GM10248 (cell line): ENCODE measurements at regions not wholly inside any gene's neighbourhood (a gene's known extent, or its start where the extent isn't known, plus 50 kb on each side); places are given as distances from the start of the nearest gene placed in this dataset.

Experiments
- CTCF ChIA-PET: fragments of 300-600 bp; sonication (Branson Sonifier 250); formaldehyde crosslinking; extraction: SDS; loops from one replicate; lab custom pipeline; 2021; ENCODE audit warnings: antibody characterized with exemption; lab: Yijun Ruan, JAX
- POLR2A ChIA-PET: fragments of 350-650 bp; sonication (Branson Sonifier 250); formaldehyde crosslinking; extraction: SDS; loops from one replicate; lab custom pipeline; 2020; ENCODE audit warnings: antibody characterized with exemption; lab: Yijun Ruan, JAX
- DNase-seq: peaks from one replicate; pipeline ENCODE4 v3.0.0; 2012; ENCODE audit errors: extremely low spot score
- TF ChIP-seq, protein P1 (sequence below): IDR thresholded peaks from 2 replicates; pipeline ENCODE4 v1.5.1; 2012; ENCODE audit warnings: mild to moderate bottlenecking, low read depth; ENCODE audit errors: extremely low read depth, missing control alignments, control extremely low read depth

GRCh38 chr19:31667106-31667505, 317.9 kb upstream of the TSHZ3 start:
- POLR2A ChIA-PET: no interaction called here
- CTCF ChIA-PET: no interaction called here
- TF ChIP-seq, protein P1, sequence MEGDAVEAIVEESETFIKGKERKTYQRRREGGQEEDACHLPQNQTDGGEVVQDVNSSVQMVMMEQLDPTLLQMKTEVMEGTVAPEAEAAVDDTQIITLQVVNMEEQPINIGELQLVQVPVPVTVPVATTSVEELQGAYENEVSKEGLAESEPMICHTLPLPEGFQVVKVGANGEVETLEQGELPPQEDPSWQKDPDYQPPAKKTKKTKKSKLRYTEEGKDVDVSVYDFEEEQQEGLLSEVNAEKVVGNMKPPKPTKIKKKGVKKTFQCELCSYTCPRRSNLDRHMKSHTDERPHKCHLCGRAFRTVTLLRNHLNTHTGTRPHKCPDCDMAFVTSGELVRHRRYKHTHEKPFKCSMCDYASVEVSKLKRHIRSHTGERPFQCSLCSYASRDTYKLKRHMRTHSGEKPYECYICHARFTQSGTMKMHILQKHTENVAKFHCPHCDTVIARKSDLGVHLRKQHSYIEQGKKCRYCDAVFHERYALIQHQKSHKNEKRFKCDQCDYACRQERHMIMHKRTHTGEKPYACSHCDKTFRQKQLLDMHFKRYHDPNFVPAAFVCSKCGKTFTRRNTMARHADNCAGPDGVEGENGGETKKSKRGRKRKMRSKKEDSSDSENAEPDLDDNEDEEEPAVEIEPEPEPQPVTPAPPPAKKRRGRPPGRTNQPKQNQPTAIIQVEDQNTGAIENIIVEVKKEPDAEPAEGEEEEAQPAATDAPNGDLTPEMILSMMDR: no peak

GRCh38 chr19:31668921-31669320, 319.7 kb upstream of the TSHZ3 start:
- TF ChIP-seq, protein P1: no peak
- DNase-seq: no peak
- CTCF ChIA-PET: no interaction called here
- POLR2A ChIA-PET: no interaction called here

More at GRCh38 chr19:31667106-31667505, 317.9 kb upstream of the TSHZ3 start:
- no peak for DNase-seq

DNA sequence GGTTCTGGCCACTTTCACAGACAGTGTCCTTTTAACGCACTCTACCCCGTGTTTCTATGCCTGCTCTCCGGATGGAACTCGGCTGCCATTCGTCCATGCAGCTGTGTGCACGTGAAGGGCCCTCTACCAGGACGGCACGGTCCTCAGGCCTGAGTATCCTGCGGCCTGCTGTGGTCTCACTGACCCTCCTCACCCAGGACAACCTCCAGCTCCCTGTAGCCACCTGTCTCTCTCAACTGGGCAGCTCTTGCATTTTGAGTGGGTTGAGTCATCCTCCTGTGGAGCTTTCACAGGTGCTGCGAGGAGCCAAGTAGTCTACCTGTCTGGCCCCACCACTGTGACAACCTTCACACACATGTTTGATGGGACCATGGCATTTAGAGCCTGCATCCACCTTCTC, 321.7 kb upstream of the TSHZ3 start:
- TF ChIP-seq, protein P1: no peak
- no peak for DNase-seq
- POLR2A ChIA-PET: no interaction called here
- CTCF ChIA-PET: no interaction called here

GRCh38 chr19:31671411-31672035, 322.3 kb upstream of the TSHZ3 start:
- TF ChIP-seq, protein P1: no peak
- DNase-seq: no peak
- ChIA-PET CTCF (no interaction called here), POLR2A (no interaction called here)

- CTCF ChIA-PET: no interaction called here
- TF ChIP-seq, protein P1: no peak
- no peak for DNase-seq
- POLR2A ChIA-PET: no interaction called here
Observed at GRCh38 chr19:31674503-31675192, 325.4 kb upstream of the TSHZ3 start.

DNA sequence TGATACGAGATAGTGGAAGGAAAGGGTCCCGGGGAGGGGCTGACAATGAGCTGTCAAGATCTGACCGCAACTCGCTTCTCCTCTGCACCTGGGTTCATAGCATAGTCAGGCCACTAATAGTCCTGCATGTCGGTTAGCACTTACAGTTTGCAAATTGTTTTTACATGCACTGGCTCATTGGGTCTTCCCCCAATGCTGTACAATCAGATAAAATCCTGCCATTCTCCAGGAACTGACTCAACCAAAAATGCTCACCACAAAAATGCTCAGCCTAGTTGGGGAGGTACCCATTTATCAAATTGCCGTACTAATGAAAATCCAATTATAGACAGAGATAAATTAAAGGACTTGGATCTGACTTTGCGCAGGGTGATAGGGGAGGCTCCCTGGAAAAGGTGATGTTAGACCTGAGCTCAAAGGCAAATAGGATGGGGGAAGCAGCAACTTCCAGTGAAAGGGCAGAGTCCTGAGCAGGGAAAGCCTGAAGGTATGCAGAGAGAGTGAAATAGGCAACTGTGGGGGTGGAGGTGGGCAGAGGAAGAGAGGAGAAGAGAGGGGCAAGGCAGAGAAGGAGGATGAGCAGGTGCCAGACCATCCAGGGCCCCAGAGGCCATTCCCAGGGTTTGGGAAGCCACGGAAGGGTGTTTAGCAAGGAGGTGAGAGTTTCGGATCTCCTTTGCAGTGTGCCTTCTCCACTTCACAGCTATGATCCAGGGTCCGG, 326.1 kb upstream of the TSHZ3 start:
- POLR2A ChIA-PET: no interaction called here
- CTCF ChIA-PET: no interaction called here
- TF ChIP-seq, protein P1: no peak
- no peak for DNase-seq
